Sigmoid colon (tissue), 4 donors: ENCODE measurements at regions not wholly inside any gene's neighbourhood (a gene's known extent, or its start where the extent isn't known, plus 50 kb on each side); places are given as distances from the start of the nearest gene placed in this dataset.

Source experiments
- POLR2A ChIP-seq, 2 donors: fragments of 450-650 bp; IDR thresholded peaks; one replicate each; pipeline ENCODE4 v1.6.1; 2016; ENCODE audit warnings: antibody characterized with exemption in 2 of 2, mild to moderate bottlenecking in 2 of 2, moderate library complexity in 2 of 2
- POLR2AphosphoS5 ChIP-seq, 4 donors: sonication (generic); formaldehyde crosslinking; IDR thresholded peaks; one replicate each; pipeline ENCODE4 v1.6.1; 2017; ENCODE audit warnings: antibody characterized with exemption in 4 of 4
- TF ChIP-seq, protein P1 (sequence below), 4 experiments: fragments of 450-650 bp in 3 of 4; fragments of 200-600 bp in 1 of 4; IDR thresholded peaks; one replicate each; pipeline ENCODE4 v1.5.1; 2016 to 2019; ENCODE audit warnings: antibody characterized with exemption in 4 of 4, mild to moderate bottlenecking in 3 of 4, moderate library complexity in 2 of 4

DNA sequence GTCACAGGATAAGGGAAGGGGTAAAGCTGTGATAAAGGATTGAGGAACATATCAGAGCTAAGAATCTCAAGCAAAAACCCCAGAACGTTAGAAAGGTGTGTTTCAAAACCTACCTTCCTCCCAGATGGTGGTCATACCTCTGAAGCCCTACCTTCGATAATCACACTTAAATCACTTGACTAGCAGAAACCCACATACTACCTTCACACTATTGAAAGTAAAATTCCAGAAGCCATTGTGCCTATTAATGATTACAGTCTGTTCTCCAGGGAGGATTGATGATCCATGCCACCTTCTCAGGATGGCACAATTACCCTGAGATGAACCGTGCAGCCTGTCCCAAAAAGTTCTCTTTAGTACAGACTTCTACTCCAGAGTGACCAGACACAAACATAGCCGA is 72.3 kb upstream of the SOX4 start:
- TF ChIP-seq, protein P1, sequence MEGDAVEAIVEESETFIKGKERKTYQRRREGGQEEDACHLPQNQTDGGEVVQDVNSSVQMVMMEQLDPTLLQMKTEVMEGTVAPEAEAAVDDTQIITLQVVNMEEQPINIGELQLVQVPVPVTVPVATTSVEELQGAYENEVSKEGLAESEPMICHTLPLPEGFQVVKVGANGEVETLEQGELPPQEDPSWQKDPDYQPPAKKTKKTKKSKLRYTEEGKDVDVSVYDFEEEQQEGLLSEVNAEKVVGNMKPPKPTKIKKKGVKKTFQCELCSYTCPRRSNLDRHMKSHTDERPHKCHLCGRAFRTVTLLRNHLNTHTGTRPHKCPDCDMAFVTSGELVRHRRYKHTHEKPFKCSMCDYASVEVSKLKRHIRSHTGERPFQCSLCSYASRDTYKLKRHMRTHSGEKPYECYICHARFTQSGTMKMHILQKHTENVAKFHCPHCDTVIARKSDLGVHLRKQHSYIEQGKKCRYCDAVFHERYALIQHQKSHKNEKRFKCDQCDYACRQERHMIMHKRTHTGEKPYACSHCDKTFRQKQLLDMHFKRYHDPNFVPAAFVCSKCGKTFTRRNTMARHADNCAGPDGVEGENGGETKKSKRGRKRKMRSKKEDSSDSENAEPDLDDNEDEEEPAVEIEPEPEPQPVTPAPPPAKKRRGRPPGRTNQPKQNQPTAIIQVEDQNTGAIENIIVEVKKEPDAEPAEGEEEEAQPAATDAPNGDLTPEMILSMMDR (IDR thresholded peaks at IDR 0.05): no peak
- TF ChIP-seq POLR2A (IDR thresholded peaks at IDR 0.05): no peak
- no peak for TF ChIP-seq POLR2AphosphoS5 (IDR thresholded peaks at IDR 0.05)
